Epithelial cell of esophagus (primary cell): ENCODE measurements at regions not wholly inside any gene's neighbourhood (a gene's known extent, or its start where the extent isn't known, plus 50 kb on each side); places are given as distances from the start of the nearest gene placed in this dataset.

ENCODE experiments used
- DNase-seq: peaks from one replicate; pipeline ENCODE4 v3.0.0; 2010; ENCODE audit warnings: low read depth
- H3K4me3 ChIP-seq: 2 replicates; pipeline ENCODE4 v1.5.1; 2011; ENCODE audit warnings: mild to moderate bottlenecking, low read length, control low read depth
- TF ChIP-seq, protein P1 (sequence below): IDR thresholded peaks from 2 replicates; pipeline ENCODE4 v1.5.1; 2011; ENCODE audit warnings: low read depth, mild to moderate bottlenecking, low read length, control low read depth, inconsistent platforms; ENCODE audit not compliant: insufficient read depth; ENCODE audit errors: missing control alignments

DNA sequence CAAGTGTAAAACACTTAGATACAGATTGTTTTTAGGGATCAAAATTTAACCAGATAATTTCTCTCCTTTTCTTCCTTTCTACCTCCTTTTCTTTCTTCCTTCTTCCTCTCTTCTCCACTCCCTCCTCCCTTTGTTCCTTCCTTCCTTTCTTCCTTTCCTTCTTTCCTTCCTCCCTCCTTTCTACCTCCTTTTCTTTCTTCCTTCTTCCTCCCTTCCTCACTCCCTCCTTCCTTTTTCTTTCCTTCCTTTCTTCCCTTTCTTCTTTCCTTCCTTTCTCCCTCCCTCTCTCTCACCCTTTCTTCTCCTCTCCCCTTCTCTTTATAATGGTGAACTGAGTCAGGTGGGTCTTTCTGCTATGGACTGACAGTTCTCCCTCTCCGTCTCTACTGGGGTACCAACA, 397.5 kb upstream of the CDH11 start:
- TF ChIP-seq, protein P1, sequence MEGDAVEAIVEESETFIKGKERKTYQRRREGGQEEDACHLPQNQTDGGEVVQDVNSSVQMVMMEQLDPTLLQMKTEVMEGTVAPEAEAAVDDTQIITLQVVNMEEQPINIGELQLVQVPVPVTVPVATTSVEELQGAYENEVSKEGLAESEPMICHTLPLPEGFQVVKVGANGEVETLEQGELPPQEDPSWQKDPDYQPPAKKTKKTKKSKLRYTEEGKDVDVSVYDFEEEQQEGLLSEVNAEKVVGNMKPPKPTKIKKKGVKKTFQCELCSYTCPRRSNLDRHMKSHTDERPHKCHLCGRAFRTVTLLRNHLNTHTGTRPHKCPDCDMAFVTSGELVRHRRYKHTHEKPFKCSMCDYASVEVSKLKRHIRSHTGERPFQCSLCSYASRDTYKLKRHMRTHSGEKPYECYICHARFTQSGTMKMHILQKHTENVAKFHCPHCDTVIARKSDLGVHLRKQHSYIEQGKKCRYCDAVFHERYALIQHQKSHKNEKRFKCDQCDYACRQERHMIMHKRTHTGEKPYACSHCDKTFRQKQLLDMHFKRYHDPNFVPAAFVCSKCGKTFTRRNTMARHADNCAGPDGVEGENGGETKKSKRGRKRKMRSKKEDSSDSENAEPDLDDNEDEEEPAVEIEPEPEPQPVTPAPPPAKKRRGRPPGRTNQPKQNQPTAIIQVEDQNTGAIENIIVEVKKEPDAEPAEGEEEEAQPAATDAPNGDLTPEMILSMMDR, result no peak
- no peak overlapping the region for H3K4me3 ChIP-seq
- no peak for DNase-seq

DNA sequence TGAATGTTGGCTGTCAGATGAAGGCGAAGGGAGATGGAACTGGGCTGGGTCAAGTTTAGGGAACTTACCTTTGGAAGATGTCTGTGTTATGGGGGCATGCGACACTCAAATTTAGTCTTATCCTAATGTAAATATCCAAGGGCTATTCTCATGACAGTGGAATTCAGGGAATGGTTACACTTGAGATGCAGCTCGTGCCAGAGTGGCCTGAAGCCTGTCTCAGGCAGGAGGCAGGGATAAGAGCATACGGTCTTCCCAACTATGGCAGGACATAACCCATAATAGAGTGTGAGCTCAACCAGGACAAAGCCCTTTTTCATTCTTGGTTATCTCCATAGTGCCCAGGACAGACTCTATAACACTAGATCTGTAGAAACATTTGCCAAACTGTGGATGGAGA, 393.3 kb upstream of the CDH11 start:
- TF ChIP-seq, protein P1, result no peak
- no peak for DNase-seq
- no peak overlapping the region for H3K4me3 ChIP-seq

DNA sequence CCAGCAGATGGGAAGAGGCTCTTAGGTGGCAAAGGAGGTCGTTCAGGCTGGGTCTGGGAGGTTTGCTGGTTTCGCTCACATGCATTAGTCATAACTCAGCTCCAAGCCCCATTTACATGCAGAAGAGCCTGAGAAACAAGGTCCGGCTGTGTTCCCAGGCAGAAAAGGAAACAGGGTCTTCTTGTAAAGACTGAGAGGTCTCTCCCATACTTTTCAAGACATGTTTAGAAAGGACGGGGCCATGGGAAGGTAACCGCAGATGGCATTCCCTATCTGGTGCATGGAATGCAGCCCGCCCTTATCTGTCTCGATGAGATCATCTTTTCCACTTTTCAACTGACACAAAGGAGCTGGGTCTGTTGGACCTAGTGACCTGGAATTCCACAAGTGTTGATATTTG, 389.0 kb upstream of the CDH11 start:
- peak; percentile 26 for DNase-seq
- TF ChIP-seq, protein P1, result no peak
- H3K4me3 ChIP-seq, result no peak overlapping the region

DNA sequence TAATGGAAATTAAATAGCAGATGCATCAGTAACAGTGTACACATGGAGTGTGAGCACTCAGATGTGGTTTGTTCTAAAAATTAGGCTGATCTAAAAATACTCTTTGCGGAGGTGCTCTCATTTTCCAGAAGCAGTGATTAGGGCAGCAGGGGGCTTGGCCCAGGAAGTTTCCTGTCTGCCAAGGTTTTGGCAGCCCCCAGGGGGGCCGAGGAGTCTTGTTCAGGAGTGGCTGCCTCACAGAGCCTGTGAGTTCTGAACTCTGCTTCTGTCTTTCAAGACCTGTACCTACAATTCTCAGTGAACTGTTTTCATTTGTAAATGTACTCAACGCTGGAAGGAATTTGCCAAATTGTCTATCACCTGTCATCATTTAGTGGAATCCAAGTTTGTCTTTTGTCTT, 388.4 kb upstream of the CDH11 start:
- no peak overlapping the region for H3K4me3 ChIP-seq
- DNase-seq, result no peak
- TF ChIP-seq, protein P1, result no peak

DNA sequence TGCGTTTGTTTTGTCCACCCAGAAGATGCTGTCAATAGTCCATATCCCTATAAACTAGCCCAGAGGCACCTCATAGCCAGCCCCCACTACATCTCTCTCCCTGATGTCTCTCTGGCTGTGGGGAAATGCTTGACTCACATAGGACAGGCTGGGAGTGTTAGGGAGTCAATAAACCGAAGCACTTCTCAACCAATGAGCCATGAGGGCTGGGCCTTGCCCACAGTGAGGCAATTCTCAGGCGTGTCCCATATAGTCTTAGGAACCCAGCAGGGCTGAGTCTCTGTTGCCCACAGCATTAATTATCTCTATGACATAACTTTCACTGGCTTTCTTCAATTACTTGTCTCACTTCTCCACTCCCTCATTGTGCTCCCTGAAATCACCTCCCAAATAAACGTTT, 387.3 kb upstream of the CDH11 start:
- H3K4me3 ChIP-seq, result no peak overlapping the region
- TF ChIP-seq, protein P1, result no peak
- DNase-seq, result peak; percentile 78

DNA sequence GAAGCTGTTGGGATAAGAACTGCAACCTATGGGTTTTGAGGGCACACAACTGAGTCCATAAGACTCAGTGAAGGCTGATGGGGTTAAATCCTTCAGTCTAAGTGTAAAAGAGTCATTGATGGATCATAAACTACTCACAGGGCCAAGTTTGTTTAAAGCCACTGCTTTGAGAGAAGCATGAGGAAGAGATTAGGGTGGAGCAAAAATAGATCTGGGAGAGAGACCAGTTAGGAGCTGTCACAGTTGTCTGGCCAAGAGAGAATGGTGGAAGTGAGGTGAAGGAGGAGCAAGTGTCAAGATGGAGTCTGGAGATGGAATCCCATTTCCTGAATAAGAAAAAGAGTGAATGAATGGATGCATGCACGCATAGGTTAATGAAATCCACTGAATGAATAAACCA, 379.1 kb upstream of the CDH11 start:
- DNase-seq, result peak; percentile 22
- TF ChIP-seq, protein P1, result no peak
- no peak overlapping the region for H3K4me3 ChIP-seq

DNA sequence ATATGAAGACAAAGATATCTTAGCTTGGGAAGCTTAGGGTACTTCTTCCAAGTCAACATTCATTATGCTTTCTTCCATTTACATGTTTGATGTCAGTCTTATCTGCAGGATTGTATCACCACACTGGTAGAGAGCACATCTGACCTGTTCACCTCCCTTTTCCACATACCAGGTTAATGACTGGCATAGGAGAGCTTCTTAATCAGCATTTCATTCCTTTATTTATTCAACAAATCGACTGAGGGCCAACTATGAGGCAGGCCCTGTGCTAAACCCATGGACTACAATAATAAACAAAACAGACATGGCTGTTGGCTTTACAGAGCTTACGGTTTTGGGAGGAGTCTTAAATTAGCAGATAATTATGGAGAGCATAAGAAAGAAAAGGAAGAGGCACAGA, 378.1 kb upstream of the CDH11 start:
- TF ChIP-seq, protein P1, result no peak
- peak; percentile 72 for DNase-seq
- no peak overlapping the region for H3K4me3 ChIP-seq
